SK-N-MC (cell line): ENCODE measurements at regions not wholly inside any gene's neighbourhood (a gene's known extent, or its start where the extent isn't known, plus 50 kb on each side); places are given as distances from the start of the nearest gene placed in this dataset.

ENCODE experiments used
- EZH2 ChIP-seq: fragments of 200-600 bp; sonication (generic); IDR thresholded peaks from one replicate; pipeline ENCODE4 v1.6.1; 2017; ENCODE audit warnings: antibody characterized with exemption
- FOXP2 ChIP-seq: optimal IDR thresholded peaks from 2 replicates; pipeline ENCODE3; 2011; ENCODE audit warnings: mild to moderate bottlenecking, moderate library complexity; ENCODE audit not compliant: insufficient read depth; ENCODE audit errors: extremely low read length, control extremely low read depth
- POLR2AphosphoS5 ChIP-seq: IDR thresholded peaks from 2 replicates; pipeline ENCODE4 v1.6.1; 2012; ENCODE audit warnings: mild to moderate bottlenecking, low read depth, low read length, borderline replicate concordance

GRCh38 chr12:127912035-127912665 lies 354.8 kb upstream of the TMEM132C start:
- no peak for TF ChIP-seq POLR2AphosphoS5
- TF ChIP-seq EZH2: no peak
- TF ChIP-seq FOXP2: no peak
